Osteocyte (in vitro differentiated cells): ENCODE measurements at regions not wholly inside any gene's neighbourhood (a gene's known extent, or its start where the extent isn't known, plus 50 kb on each side); places are given as distances from the start of the nearest gene placed in this dataset.

Experiments used
- DNase-seq: peaks from one replicate; pipeline ENCODE4 v3.0.0; 2021; ENCODE audit warnings: mixed read lengths; ENCODE audit not compliant: unreplicated experiment; ENCODE audit errors: extremely low spot score
- H3K27ac Mint-ChIP-seq: one replicate; pipeline ENCODE4 v1.8.0; 2021; ENCODE audit warnings: mild to moderate bottlenecking, mixed read lengths; ENCODE audit not compliant: unreplicated experiment
- H3K27me3 Mint-ChIP-seq: one replicate; pipeline ENCODE4 v1.8.0; 2021; ENCODE audit warnings: mixed read lengths; ENCODE audit not compliant: unreplicated experiment
- H3K36me3 Mint-ChIP-seq: one replicate; pipeline ENCODE4 v1.8.0; 2021; ENCODE audit warnings: mixed read lengths; ENCODE audit not compliant: unreplicated experiment
- H3K4me1 Mint-ChIP-seq: one replicate; pipeline ENCODE4 v1.8.0; 2021; ENCODE audit warnings: mixed read lengths; ENCODE audit not compliant: unreplicated experiment
- H3K4me3 Mint-ChIP-seq: one replicate; pipeline ENCODE4 v1.8.0; 2021; ENCODE audit warnings: mild to moderate bottlenecking, moderate library complexity, mixed read lengths; ENCODE audit not compliant: unreplicated experiment
- H3K9me3 Mint-ChIP-seq: one replicate; pipeline ENCODE4 v1.8.0; 2021; ENCODE audit warnings: mixed read lengths; ENCODE audit not compliant: unreplicated experiment
- CTCF ChIP-seq: fragments of 200-600 bp; sonication (generic); IDR thresholded peaks from 2 replicates; pipeline ENCODE4 v1.5.0; 2021; ENCODE audit warnings: antibody characterized with exemption, mild to moderate bottlenecking, moderate library complexity

- TF ChIP-seq CTCF: no peak
- H3K27ac Mint-ChIP-seq: no peak overlapping the region
- no peaks in the 10 kb centered on the region for H3K36me3 Mint-ChIP-seq
- DNase-seq: no peak
- H3K4me1 Mint-ChIP-seq: no peaks in the 10 kb centered on the region
- no peaks in the 10 kb centered on the region for H3K9me3 Mint-ChIP-seq
- no peak overlapping the region for H3K4me3 Mint-ChIP-seq
- H3K27me3 Mint-ChIP-seq: no peaks in the 10 kb centered on the region
Observed at GRCh38 chr20:12623870-12624269, 384.9 kb upstream of the SPTLC3 start.

GRCh38 chr20:12627485-12627884, 381.3 kb upstream of the SPTLC3 start:
- Mint-ChIP-seq H3K4me1 (no peaks in the 10 kb centered on the region), H3K4me3 (no peak overlapping the region), H3K27me3 (no peaks in the 10 kb centered on the region), H3K27ac (no peak overlapping the region), H3K9me3 (peaks cover under 1% of the 10 kb centered on the region), H3K36me3 (no peaks in the 10 kb centered on the region)
- TF ChIP-seq CTCF: no peak
- DNase-seq: no peak

- Mint-ChIP-seq H3K27ac (no peak overlapping the region), H3K9me3 (peaks cover 4% of the 10 kb centered on the region), H3K4me1 (no peaks in the 10 kb centered on the region), H3K4me3 (no peak overlapping the region), H3K27me3 (no peaks in the 10 kb centered on the region), H3K36me3 (no peaks in the 10 kb centered on the region)
- no peak for DNase-seq
- TF ChIP-seq CTCF: no peak
Observed at GRCh38 chr20:12638633-12639312, 370.0 kb upstream of the SPTLC3 start.

GRCh38 chr20:12640251-12640650, 368.5 kb upstream of the SPTLC3 start:
- Mint-ChIP-seq H3K36me3 (no peaks in the 10 kb centered on the region), H3K27ac (no peak overlapping the region), H3K4me3 (no peak overlapping the region), H3K9me3 (peaks cover 8% of the 10 kb centered on the region), H3K27me3 (no peaks in the 10 kb centered on the region), H3K4me1 (no peaks in the 10 kb centered on the region)
- no peak for TF ChIP-seq CTCF
- no peak for DNase-seq

GRCh38 chr20:12641619-12642018, 367.2 kb upstream of the SPTLC3 start:
- H3K4me1 Mint-ChIP-seq: no peaks in the 10 kb centered on the region
- no peaks in the 10 kb centered on the region for H3K27me3 Mint-ChIP-seq
- no peaks in the 10 kb centered on the region for H3K36me3 Mint-ChIP-seq
- no peak overlapping the region for H3K27ac Mint-ChIP-seq
- no peak for TF ChIP-seq CTCF
- H3K9me3 Mint-ChIP-seq: peaks cover 8% of the 10 kb centered on the region
- no peak for DNase-seq
- no peak overlapping the region for H3K4me3 Mint-ChIP-seq
